Suppressor macrophage treated with lipopolysaccharide for 4 hours (primary cell): ENCODE measurements at regions not wholly inside any gene's neighbourhood (a gene's known extent, or its start where the extent isn't known, plus 50 kb on each side); places are given as distances from the start of the nearest gene placed in this dataset.

ENCODE experiments used
- DNase-seq: peaks from one replicate; pipeline ENCODE4 v3.0.0-alpha.2; 2020

DNA sequence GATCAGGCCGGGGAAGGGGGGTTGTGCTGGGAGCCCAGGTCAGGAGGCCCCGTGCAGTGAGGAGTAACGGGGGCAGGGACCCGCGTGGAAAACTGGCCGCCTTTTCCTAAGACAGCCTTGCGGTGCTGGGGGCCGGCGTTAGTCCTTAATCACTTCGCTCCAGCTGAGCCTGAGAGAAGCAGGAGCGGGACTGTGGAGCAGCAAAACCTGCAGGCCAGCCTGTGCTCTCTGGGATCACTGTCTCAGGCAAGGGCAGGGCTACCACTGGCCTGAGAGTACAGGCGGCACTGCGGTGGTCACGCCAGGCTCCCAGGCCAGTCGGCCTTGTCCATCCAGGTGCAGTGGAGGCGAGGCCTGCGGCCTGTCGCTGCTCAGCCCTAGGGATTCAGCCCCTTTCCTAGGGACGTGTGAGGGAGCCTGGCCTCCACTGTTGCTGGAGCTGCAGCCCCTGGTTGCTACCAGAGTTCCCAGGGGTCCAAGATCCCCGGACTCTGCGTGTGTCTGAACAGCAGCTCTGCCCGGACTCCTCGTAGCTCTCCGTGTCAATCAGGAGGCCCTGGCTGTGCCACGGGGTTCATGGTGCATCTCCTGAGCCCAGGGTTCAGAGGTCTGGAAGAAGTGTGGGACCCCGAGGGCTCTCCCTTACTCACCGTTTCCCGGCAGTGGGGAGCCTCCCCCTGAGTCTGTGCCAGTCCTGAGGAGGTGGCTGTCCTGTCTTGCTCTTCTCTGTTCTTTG lies 2141.7 kb upstream of the TENM3 start:
- no peak for DNase-seq

DNA sequence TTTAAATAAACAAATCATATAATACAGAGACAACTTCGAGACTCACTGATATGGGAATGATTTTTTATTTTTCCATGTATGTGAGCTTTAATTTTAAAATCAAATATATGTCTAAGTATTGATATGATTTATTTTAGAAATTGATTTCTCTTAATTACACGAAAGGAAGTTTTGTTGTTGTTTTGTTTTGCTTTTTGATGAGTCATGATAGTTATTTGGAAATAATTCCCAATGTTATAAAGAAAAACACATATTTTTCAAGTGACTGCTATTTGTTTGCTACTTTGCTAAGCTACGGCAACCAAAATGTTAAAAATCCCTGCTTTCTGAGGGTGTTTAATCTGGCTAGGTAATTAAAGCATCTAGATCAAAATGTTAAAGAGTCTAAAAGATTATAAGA lies 2139.4 kb upstream of the TENM3 start:
- no peak for DNase-seq

DNA sequence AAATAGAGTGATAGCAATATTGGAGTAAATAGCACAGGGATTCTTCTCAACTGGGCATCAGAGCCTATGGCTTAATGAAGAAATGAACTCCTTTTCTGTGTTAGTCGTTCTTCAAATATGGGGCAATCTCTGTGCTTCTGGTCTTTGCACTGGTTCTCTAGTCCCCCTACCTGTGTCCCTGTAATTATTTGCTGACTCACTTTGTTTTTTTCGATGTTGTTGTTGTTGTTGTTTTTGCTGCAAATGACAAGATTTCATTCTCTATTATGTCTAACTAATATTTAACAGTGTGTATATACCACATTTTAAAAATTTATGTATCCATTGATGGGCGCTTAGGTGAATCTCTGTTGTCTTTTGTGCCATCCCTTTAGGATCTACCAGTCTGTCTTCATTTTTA lies 2137.8 kb upstream of the TENM3 start:
- no peak for DNase-seq

DNA sequence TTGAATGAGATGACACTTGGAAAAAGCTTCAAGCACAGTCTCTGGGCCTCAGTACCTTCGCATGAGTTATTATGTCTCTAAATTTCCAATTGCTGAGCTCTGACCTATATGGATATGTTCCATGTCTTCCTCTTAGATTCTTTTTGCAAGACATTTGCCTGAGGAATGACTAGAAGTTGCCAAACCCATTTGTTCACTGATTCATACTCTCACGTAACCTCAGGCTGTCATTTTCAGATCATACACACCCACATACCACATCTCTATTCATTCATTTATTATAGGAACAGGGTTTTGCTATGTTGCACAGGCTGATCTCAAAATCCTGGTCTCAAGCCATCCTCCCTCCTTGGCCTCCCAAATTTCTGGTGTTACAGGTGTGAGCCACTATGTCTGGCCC lies 2137.1 kb upstream of the TENM3 start:
- no peak for DNase-seq

DNA sequence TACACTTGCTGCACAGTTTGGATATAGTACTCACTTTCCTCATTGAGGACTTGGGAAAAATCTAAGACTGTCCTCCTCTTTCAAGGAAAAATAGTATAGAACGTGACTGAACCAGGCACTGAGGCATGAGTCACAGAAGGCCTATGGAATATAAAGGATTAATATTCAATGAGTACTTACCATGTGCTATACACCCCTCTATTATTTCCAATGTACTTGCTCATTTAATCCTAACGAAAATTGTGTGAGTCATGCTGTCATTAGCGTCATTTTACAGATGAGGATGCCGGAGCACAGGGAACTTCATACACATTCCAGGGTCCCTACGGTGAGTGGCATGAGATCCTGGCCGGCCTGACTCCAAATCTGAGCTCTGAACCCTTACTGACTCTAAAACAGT lies 2136.2 kb upstream of the TENM3 start:
- DNase-seq, result no peak

DNA sequence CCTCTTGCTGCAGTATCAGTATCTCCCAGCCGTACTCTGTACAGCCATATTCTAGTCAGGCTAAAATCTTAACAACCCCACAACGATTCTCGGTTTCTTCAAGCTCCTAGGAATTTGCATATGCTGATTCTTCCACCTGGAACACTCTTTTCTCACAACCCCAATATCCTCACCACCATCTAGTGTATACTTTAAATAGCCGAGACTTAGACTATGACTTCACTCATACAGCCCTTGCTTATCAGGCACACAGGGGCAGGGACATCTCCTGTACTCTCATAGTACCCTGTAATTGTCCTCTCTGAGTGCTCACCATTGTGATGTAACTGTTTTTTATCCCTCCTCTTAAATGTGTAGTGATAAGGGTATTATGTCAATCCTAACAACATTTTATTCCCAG lies 2126.4 kb upstream of the TENM3 start:
- no peak for DNase-seq

DNA sequence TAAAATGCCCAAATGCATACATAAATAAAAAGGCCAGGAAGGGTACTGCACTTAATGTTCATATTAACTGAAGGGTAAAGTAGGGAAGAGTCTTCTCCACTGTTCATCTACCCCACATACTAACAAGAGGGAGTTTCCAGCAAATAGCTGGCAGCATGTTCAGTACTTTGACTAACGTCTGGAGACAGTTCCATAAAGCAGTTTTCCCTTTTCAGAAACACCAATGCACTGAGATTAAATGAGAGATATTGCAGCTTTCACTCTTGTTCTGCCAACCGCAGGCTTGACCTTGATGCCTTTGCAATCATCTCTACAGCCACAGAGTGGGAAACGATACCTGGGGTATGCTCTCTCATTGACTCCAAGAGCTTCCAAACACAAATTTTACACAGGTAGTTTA lies 2123.1 kb upstream of the TENM3 start:
- no peak for DNase-seq

DNA sequence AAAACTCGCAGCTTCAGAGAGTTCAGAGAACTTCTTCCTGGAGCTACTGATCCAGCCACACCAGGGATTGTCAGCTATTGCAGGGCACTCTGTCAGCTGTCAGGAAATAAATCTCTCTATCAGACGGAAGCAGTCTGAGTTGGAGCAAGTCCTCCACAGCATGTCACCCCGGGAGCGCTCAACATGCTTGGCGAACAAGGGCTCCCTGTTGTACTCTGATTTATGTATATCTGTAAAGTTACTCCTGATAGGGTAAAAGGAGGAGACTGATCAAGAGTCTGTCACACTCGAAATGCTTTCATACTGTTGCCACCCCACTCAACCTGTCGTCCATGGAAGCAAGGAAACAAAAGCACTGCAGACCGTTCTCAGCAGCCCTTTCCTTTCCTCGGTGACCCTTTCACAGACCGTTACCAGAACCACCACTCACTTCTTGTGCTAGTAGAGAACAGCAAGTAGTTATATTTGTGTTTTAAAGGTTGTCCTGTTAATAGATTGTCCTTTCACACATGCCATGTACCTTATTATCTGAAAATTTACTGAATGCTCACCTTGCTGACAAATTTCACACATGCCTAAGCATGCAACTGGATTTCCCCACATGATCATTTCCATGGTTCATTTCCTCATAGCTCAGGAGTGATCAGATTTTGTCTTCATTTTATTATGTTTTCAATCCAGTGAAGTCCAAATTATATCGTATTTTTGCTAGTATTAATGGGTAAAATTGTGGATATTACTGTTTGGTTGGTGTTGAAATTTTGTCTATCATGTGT lies 2108.9 kb upstream of the TENM3 start:
- peak; percentile 9 for DNase-seq

DNA sequence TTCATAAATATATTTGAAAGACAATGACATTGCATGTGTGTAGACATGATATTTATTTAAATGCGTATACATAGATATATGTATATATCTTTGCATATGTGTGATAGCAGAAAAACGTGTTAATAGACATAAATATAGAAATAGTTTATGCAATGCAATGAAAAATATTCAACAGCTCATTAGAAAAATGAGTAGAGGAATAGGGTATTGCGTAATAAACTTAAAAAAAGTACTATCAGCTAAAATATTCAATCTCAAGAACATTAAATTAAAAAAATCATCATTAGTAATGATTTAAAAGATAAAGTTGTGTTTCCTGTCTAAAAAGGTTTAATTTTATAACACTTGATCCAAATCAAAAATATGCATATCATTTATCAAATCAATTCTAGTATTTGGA lies 2101.5 kb upstream of the TENM3 start:
- no peak for DNase-seq

DNA sequence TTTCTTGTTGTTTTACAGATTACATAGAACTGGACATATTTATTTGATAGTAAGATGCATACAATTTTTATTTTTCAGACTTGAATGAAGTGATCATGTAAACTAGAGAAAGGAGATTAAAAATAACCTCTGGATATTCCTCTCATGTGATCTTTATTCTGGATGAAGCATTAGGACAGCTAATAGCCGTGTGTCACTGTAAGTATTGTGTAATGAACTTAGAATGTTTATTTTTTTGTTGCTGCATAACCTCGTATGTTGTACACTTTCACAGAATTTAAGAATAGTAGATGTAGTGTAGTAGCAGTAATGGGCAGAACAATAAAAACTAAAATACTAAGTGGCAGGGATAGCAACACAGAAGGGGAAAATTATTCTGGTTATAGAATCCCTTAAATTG lies 2094.5 kb upstream of the TENM3 start:
- no peak for DNase-seq

DNA sequence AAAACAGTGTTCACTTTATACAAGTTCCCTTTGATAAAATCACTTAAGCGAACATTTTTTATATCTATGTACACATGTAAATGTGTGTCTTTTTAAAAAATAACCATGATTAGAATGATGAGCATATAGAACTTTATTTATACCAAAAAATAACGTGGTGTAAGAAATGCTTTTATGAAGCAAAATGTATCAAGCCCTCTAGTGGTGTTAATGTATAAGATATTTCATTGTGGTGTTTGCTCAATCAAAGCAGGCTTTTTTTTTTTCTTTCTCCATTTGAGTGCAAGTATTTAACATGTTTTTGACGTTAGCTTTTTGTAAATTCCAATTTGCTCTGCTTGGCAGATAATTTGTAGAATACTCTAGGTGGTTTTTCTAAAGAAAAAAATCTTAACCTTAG lies 2092.4 kb upstream of the TENM3 start:
- DNase-seq, result peak; percentile 6

DNA sequence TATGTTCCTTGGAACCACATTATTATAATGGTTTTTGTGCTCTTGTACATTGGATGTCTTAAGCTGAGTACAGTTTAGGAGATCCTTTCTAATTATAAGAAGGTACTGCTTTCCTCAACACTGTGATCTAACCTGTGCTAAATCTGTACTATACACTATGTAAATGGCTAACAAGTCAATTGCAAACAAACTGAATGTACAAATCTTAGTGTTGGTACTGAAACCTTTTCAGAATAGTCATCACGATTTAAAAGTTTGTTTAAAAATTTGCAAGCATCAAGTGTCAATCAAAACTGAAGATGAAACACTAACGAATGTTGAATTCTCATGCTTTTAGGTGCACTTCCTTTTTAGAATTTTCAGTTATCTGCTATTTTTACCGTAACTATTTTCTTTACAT lies 2090.4 kb upstream of the TENM3 start:
- no peak for DNase-seq

DNA sequence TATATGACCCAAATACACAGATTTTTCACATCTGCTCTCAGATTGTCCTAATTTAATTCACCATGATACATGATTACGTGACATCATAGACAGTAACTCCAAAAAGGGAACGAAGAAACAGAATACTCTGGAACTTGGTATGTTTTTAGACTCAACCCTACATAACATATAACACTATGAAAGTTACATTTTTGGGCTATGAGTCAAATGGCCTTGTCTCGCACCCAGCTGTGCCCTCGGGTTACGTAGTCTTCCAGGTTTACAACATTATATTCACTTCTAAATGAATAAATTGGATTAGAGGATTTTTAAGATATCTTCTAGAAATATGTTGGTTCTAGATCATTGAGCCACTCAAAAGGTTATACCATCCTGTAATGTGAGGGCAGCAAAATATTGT lies 2089.6 kb upstream of the TENM3 start:
- no peak for DNase-seq

DNA sequence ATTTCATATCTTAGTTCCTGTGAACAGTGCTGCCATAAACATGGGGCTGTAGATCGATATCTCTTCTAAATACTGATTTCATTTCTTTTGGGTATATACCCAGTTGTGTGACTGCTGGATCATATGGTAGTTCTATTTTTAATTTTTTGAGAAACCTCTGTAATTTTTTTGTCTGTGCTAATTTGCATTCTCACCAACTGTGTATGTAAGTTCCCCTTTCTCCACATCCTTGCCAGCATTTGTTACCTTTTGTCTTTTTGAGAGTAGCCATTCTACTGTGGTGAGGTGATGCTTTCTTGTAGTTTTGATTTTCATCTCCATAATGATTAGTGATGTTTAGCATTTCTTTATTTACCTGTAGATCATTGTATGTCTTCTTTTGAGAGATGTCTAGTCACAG lies 2086.5 kb upstream of the TENM3 start:
- DNase-seq, result no peak

DNA sequence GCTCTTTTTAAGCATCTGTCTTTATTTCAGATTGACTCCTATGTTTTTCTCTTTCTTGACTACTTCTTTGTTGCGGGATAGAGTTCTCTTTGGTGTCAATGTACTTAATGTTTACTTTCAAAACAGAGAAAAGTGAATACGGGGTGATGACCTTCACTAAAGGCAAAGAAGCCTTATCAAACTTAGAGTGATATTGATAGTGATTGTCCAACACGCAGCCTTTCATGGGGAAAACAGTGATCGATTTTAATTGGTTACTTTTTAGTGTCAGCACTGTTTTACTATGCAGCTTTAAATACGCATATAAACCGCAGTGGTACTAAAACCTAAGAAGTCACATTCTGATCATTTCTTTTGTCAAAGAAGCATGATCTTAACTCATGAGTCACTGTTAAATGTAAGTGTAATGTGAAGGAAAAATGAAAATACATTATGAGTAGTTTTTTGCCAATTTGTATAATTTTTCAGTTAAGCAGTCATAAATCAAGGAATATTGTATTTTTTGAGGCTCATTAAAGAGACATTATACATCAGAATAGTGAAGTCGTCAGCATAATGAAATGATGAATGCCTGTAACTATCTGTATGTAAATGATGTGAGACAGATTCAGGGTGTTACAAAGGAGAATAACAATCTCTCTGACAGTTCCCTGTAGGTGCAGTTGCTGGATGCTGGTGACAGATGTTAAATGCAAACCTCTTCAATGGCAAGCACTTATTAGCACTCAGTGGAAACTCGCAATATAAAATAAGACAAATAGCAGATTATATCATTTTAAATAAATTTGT lies 2082.8 kb upstream of the TENM3 start:
- no peak for DNase-seq

DNA sequence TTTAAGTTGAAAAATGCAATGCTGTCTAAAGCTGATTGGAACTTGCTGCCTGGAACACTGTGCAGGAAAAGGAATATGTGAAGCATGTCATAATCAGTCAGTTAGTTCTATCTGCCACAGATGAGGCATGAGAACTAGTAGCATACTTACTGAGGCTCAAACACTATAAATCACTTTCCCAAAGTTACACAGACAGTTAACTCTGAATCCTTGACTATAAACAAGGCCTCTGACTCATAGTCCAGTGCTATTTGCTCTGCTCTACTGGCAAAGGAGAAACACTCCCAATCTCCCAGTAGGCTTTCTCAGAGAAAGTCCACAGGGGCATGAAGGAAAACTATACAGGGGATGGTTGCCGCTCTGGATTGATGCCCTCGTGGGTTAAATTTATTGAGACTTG lies 2078.4 kb upstream of the TENM3 start:
- DNase-seq, result no peak

DNA sequence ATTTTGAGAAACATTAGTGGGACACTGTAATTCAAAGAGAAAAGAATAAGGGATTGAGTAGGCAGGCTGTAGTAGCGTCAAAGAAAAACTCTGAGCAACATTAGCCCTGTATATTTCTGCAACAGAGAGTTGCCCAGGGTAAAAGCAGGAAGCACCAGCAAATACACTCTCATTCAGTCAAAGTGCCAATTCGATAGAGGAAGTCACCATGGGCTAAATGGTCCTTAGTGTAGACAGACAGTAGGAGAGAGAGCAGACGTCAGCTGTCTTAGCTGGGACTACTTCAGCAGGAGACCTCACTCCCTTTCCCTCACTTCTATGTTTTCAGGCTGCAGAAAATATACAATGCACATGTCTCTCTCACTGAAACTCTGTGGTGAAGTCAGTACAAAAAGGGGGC lies 2073.8 kb upstream of the TENM3 start:
- no peak for DNase-seq

DNA sequence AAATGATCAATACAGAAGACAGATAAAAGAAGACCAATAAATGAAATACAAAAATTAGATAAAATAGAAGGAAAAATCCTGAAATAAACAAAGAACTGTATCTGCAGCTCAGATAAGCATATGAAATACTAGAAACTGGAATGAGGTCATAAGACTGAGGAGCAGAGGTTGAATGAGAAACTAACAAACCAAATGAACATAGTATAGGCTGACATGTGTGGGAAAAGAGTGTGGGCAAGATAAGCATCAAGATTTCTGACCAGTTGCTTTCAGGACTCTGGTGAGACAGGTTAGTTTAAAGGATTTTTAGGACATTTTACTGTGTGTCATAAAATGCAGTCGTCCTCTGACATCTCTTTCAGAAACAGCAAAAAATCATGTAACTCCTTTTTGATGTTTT lies 2073.2 kb upstream of the TENM3 start:
- no peak for DNase-seq

DNA sequence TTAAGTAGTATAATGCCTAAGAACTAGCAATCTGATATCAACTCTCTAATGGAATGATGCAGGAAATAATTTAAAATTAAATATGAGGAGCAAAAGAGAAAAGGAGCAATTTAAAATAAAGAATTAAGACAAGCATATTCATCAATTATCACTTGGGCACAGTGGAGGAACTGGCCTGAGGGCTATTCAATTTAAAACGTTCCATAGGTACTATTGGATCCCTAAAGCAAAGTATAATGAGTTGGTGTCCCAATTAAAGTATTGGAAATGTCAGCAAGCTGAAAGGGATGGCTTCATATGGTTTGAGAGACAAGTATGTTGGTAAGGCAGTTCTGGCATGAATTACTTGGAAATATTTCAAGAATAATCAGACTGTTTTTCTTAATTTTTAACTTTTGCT lies 2064.1 kb upstream of the TENM3 start:
- no peak for DNase-seq

DNA sequence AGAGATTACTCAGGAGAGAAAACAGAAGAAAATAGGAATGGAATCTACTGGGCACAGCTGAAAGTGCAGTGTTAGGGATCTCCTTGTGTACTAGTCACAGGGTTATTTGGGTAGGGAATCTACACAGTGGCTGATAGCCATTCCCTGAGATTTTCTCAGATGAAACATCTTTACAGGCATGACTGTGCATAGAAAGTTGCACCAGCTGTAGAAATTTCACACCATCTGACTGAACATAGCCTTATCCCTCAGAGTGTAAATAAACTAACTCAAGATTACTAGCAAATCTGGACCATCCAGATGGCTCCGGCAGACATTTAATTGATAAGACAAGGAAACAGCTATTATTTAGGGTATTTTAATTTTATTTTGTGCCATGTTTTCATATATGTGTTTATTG lies 2053.5 kb upstream of the TENM3 start:
- no peak for DNase-seq

DNA sequence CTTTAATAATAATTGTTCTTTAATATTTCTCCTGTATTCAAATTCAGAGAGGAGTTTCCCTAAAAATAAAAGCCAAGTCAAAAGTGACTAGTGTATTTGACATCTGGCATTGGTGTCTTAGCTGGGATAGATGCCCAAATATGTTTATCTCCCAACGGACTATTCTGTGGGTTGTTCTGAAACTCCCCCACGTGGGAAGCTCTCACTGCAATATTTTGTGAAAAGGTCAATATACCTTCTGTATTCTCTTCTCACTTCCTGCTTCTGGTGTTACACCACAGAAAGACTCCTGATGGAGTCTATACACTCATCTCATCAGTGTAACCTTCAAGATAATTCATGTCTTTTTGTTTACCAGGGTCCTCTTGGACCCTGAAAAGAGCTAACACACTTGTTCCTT lies 2052.8 kb upstream of the TENM3 start:
- DNase-seq, result no peak

DNA sequence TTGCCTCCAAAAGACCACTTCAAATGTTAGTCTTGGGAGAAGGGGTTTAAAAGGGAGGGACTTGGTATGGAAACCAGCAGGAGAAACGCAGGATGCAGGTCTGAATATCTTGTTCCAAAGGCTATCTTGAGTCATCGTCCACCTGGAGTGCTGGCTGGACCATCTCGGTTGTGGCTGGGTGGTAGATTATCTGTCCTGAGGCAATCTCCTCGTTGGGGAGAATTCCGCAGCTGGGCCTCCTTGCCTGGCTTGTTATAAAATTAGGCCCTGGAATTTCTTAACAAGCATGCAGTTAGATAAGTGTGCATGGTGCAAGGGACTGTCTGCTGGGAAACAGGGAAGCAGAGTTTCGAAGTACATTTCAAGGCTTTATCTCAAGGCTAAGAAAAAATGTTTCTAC lies 2045.7 kb upstream of the TENM3 start:
- DNase-seq, result no peak

DNA sequence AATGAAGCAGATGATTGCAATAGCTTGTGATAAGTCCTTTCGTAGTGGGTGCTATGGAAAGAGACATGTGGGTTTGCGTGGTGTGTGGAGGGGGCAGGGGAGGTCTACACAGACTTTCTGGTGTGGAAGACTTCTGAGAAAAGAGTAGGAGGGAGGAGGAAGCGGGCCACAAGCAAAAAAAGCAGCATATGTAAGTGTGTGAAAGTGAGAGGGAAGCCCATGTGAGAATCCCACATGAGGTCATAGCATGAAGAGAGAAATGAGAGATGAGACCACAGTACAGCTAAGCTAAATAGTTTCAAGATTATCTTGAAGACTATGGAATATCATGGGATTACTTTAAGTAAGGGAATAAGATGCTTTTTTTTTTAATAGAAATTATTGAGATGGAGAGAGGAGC lies 2039.9 kb upstream of the TENM3 start:
- no peak for DNase-seq

DNA sequence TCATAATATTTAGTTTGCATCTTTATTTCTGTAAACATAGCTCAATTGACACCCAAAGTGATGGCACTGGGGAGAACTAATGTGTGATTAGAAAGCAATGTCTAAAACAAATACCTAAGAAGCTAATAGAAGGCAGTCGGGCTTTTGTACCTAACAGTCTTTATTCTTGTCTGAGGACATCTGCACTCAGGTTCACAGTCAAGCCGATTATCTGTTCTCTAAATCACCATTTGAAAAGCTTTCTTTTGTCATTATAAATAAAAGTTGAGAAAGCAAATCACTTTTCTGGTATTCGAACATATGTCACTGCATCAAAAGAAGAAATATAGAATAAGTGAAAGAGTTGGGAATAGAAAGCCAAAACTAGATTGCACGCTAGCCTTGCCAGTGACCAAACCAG lies 2037.9 kb upstream of the TENM3 start:
- no peak for DNase-seq
